Stomach (tissue), 4 donors: ENCODE measurements at regions not wholly inside any gene's neighbourhood (a gene's known extent, or its start where the extent isn't known, plus 50 kb on each side); places are given as distances from the start of the nearest gene placed in this dataset.

Experiments used
- CTCF ChIP-seq, 7 experiments: fragments of 450-650 bp in 4 of 7; fragments of 200-600 bp in 3 of 7; sonication (generic) in 3 of 7; IDR thresholded peaks; one replicate each; pipeline ENCODE4 v1.5.1; 2016 to 2019; ENCODE audit warnings: antibody characterized with exemption in 7 of 7, control low read depth in 2 of 7, mild to moderate bottlenecking in 1 of 7
- EP300 ChIP-seq: sonication (generic); formaldehyde crosslinking; IDR thresholded peaks from one replicate; pipeline ENCODE4 v1.6.1; 2017; ENCODE audit warnings: antibody characterized with exemption
- POLR2A ChIP-seq, 4 donors: fragments of 450-650 bp; IDR thresholded peaks; one replicate each; pipeline ENCODE4 v1.6.1; 2016; ENCODE audit warnings: antibody characterized with exemption in 4 of 4, control low read depth in 2 of 4, mild to moderate bottlenecking in 1 of 4, moderate library complexity in 1 of 4

DNA sequence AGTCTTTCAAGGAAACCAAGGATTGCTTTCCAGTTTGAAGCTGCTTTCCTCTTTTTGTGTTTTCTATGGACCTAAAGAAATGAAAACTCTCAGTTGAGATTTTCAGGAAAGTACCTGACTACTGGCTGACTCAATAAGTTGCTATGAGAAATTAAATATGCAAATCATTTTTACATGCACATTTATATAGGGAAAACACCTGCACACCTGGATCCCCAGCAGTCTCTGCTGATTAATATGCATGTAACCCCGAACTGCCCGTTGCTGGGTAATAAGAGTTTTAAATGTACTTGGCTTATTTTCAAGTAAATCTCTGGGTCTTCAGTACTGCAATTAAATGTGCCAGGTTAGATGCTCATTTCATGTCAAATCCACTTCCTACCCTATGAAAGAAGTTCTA lies 77.2 kb downstream of the KBTBD8 start:
- TF ChIP-seq CTCF (IDR thresholded peaks at IDR 0.05) (no peak), POLR2A (IDR thresholded peaks at IDR 0.05) (no peak), EP300 (no peak)
